DMS53 treated with DMSO at 0.1 percent for 48 hours (cell line): ENCODE measurements at regions not wholly inside any gene's neighbourhood (a gene's known extent, or its start where the extent isn't known, plus 50 kb on each side); places are given as distances from the start of the nearest gene placed in this dataset.
"Not testable (repeated sequence)": the region's sequence is repeated elsewhere in the genome, so short reads cannot be mapped to it uniquely, and the experiment has no call there.

Experiments
- DNase-seq: peaks from one replicate; lab custom pipeline; 2025; ENCODE audit not compliant: unreplicated experiment; lab: John Stamatoyannopoulos, UW

GRCh38 chr2:18049325-18049724 is 170.9 kb downstream of the KCNS3 start:
- DNase-seq: no peak

- no peak for DNase-seq
Observed at GRCh38 chr2:18047896-18048657, 169.6 kb downstream of the KCNS3 start.

DNA sequence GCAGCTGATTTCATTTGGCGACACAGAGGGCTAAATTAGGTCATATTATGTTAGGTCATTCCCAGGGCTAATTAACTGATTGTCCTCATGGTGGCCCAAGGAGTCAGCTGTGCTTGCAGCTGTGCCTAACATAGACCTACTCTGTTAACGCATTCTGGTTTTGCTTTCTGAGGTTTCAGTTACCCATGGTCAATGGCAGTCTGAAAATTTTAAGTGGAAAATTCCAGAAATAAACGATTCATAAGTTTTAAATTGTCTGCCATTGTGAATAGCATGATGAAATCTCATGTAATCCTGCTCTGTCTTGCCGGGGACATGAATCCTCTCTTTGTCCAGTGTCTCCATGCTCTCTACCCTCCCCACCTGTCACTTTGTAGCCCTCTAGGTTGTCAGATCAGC is 168.7 kb downstream of the KCNS3 start:
- no peak for DNase-seq

- no peak for DNase-seq
Observed at GRCh38 chr2:18046558-18047212, 168.2 kb downstream of the KCNS3 start.

GRCh38 chr2:18046017-18046416 is 167.6 kb downstream of the KCNS3 start:
- DNase-seq: no peak

DNA sequence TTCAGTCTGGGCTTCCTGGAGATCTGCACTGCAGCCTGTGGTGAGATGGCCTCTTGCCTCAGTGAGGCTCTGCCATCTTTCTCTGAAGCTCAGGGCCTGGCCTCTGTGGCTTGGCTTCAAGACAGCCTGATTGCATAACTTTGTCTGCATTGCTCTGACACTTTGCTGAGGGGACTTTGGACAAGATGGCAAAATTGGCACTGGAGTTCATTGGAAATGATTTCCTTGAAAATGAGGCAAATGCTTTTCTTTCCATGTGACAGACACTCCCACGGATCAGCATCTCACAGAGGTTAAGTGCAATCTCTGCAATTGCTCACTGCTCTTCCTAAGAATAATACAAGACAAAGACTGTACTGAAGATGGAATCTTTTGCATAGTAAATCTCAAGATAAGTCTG is 166.8 kb downstream of the KCNS3 start:
- no peak for DNase-seq

GRCh38 chr2:18017381-18017780 is 138.9 kb downstream of the KCNS3 start:
- DNase-seq: not testable (repeated sequence)

- no peak for DNase-seq
Observed at GRCh38 chr2:18009891-18010290, 131.4 kb downstream of the KCNS3 start.

GRCh38 chr2:18005411-18005810 is 126.9 kb downstream of the KCNS3 start:
- peak; percentile 1 for DNase-seq

- no peak for DNase-seq
Observed at GRCh38 chr2:18001671-18002070, 123.2 kb downstream of the KCNS3 start.

GRCh38 chr2:17996978-17997377 is 118.5 kb downstream of the KCNS3 start:
- no peak for DNase-seq

GRCh38 chr2:17995593-17995992 is 117.1 kb downstream of the KCNS3 start:
- DNase-seq: no peak
